AG10803 (cell line): ENCODE measurements at regions not wholly inside any gene's neighbourhood (a gene's known extent, or its start where the extent isn't known, plus 50 kb on each side); places are given as distances from the start of the nearest gene placed in this dataset.

ENCODE experiments used
- DNase-seq: peaks from one replicate; pipeline ENCODE4 v3.0.0; 2010; ENCODE audit warnings: low read depth
- H3K4me3 ChIP-seq: 2 replicates; pipeline ENCODE4 v1.5.1; 2011; ENCODE audit warnings: mild to moderate bottlenecking, low read length, control low read depth
- CTCF ChIP-seq: conservative IDR thresholded peaks from 2 replicates; pipeline ENCODE4 v1.5.1; 2011; ENCODE audit warnings: mild to moderate bottlenecking, low read length, control low read depth, inconsistent platforms

- TF ChIP-seq CTCF: no peak
- DNase-seq: peak; percentile 80
- H3K4me3 ChIP-seq: no peak overlapping the region
Observed at GRCh38 chr1:103180660-103181059, 72.3 kb upstream of the COL11A1 start.

- no peak overlapping the region for H3K4me3 ChIP-seq
- DNase-seq: peak; percentile 25
- TF ChIP-seq CTCF: no peak
Observed at GRCh38 chr1:103177108-103177775, 68.9 kb upstream of the COL11A1 start.

GRCh38 chr1:103171041-103171590, 62.8 kb upstream of the COL11A1 start:
- no peak for TF ChIP-seq CTCF
- H3K4me3 ChIP-seq: no peak overlapping the region
- DNase-seq: peak; percentile 55

GRCh38 chr1:103170609-103171008, 62.3 kb upstream of the COL11A1 start:
- no peak for TF ChIP-seq CTCF
- no peak overlapping the region for H3K4me3 ChIP-seq
- DNase-seq: peak; percentile 68

GRCh38 chr1:103162360-103162759, 54.0 kb upstream of the COL11A1 start:
- TF ChIP-seq CTCF: no peak
- no peak overlapping the region for H3K4me3 ChIP-seq
- DNase-seq: no peak

- no peak for TF ChIP-seq CTCF
- peak; percentile 6 for DNase-seq
- H3K4me3 ChIP-seq: no peak overlapping the region
Observed at GRCh38 chr1:103160281-103160680, 52.0 kb upstream of the COL11A1 start.
